Spinal cord (tissue), 9 donors: ENCODE measurements at regions not wholly inside any gene's neighbourhood (a gene's known extent, or its start where the extent isn't known, plus 50 kb on each side); places are given as distances from the start of the nearest gene placed in this dataset.
"Not testable (repeated sequence)": the region's sequence is repeated elsewhere in the genome, so short reads cannot be mapped to it uniquely, and the experiment has no call there.

Experiments
- DNase-seq, 6 donors: peaks; one replicate each; pipeline versions ENCODE4 v3.0.0 to v3.0.0-alpha.2; 2013 to 2015; ENCODE audit warnings: low spot score in 6 of 6, low read depth in 4 of 6
- H3K27ac ChIP-seq: one replicate; pipeline ENCODE4 v1.5.1; 2013; ENCODE audit warnings: low read depth, low read length, control low read depth
- H3K27me3 ChIP-seq: one replicate; pipeline ENCODE4 v1.6.1; 2013; ENCODE audit warnings: low read length; ENCODE audit not compliant: control insufficient read depth, insufficient read depth
- H3K36me3 ChIP-seq: one replicate; pipeline ENCODE4 v1.6.1; 2013; ENCODE audit warnings: low read length; ENCODE audit not compliant: control insufficient read depth, insufficient read depth
- H3K4me1 ChIP-seq: one replicate; pipeline ENCODE4 v1.6.1; 2013; ENCODE audit warnings: low read length; ENCODE audit not compliant: control insufficient read depth, insufficient read depth
- H3K4me3 ChIP-seq: one replicate; pipeline ENCODE4 v1.5.1; 2013; ENCODE audit warnings: low read depth, low read length, control low read depth
- H3K9me3 ChIP-seq: one replicate; pipeline ENCODE4 v1.6.1; 2013; ENCODE audit warnings: low read length; ENCODE audit not compliant: control insufficient read depth, insufficient read depth
- WGBS: methylation state at CpG from one replicate; pipeline ENCODE4 v1.1.5; 2013; ENCODE audit warnings: missing lambda C conversion rate; ENCODE audit not compliant: insufficient coverage; 5-methylcytosine and 5-hydroxymethylcytosine counted together
- donor health status: healthy.

DNA sequence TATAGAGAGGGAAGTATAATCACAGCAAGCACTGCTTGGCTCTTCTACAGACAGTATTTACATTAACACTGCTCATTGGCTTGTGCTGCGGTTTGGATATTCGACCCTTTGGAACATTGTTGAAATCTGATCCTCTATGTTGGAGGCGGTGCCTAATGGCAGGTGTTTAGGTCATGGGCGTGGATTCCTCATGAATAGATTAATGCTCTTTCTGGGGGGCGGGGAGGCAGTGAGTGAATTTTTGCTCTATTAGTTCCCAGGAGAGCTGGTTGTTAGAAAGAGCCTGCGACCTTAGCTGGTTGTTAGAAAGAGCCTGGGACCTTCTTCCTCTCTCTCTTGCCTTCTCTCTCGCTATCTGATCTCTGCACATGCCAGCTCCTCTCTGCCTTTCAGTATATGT, 77.3 kb upstream of the SVIL start:
- Histone ChIP-seq H3K27ac (no peak overlapping the region), H3K36me3 (no peaks in the 10 kb centered on the region), H3K27me3 (no peaks in the 10 kb centered on the region), H3K4me1 (no peaks in the 10 kb centered on the region), H3K4me3 (no peak overlapping the region), H3K9me3 (no peaks in the 10 kb centered on the region)
- 78% methylated on average over 4 of the region's 7 CpGs for WGBS
- no peak for DNase-seq

DNA sequence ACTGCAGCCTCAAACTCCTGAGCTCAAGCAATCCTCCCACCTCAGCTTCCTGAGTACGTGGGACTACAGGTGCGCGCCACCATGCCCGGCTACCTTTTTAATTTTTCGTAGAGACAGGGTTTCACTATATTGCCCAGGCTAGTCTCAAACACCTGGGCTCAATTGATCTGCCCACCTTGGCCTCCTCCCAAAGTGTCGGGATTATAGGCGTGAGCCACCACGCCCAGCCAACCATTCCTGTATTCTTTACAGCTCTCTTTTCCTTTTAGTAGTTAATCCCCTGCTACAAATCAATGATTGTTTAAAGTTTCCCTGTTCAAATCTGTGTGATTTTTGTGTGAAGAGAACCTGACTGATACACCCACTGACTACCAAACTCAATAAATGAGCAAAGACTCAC, 75.4 kb upstream of the SVIL start:
- H3K4me1 ChIP-seq = no peaks in the 10 kb centered on the region
- no peaks in the 10 kb centered on the region for H3K36me3 ChIP-seq
- no peak overlapping the region for H3K4me3 ChIP-seq
- no peaks in the 10 kb centered on the region for H3K9me3 ChIP-seq
- DNase-seq = no peak
- no peak overlapping the region for H3K27ac ChIP-seq
- 87% methylated on average over 5 of the region's 8 CpGs for WGBS
- H3K27me3 ChIP-seq = no peaks in the 10 kb centered on the region

DNA sequence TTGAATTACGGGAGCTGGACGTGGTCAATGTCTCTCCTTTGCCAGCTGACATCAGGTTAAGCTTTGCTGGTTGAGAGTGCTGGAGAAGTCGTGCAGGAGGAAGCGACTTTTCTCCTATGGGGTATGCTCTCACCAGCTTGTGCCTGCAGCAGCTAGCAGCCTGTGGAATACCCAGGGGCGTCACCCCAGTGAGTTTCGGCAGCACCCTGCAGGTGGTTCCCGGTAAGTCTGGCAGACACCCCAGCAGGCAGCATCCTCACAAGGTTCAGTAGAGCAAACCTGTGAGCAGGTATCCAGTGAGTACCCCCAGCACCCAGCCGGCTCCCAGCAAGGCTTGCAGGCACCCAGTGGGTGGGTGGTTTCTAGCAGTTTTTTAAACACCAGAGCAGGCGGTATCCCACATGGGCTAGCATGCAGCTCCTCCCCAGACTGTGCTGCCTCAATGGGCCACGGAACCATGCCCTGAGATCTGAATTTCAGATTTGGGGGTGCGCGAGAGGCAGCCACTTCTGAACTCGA, 74.8 kb upstream of the SVIL start:
- no peaks in the 10 kb centered on the region for H3K4me1 ChIP-seq
- H3K9me3 ChIP-seq = no peaks in the 10 kb centered on the region
- no peaks in the 10 kb centered on the region for H3K27me3 ChIP-seq
- DNase-seq = no peak
- no peak overlapping the region for H3K27ac ChIP-seq
- H3K4me3 ChIP-seq = no peak overlapping the region
- WGBS = 89% methylated on average over 13 of the region's 13 CpGs
- H3K36me3 ChIP-seq = no peaks in the 10 kb centered on the region

DNA sequence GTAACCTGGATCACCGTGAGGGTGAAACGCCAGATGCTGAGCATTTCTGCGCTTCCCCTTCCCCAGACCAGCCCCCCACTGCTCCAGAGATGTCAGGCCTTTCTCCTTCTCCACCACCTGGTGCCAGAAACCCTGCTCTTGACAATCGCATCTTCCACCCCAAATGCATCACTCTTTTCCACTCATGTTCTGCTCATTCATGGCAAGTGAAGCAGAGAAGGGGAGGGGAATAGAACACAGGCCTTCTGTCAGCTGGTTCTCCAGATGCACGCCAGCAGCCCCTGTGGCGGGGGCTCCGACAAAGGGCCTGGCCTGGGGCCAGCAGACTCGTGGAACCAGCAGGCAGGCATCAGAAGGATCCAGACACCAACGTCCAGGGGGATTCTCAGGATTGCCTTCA, 68.5 kb upstream of the SVIL start:
- peak in 5 of 6 donors; percentile 43 to 91 (median 54) for DNase-seq
- 25% methylated on average over 8 of the region's 9 CpGs for WGBS
- no peak overlapping the region for H3K4me3 ChIP-seq
- H3K4me1 ChIP-seq = peaks cover 16% of the 10 kb centered on the region
- H3K36me3 ChIP-seq = no peaks in the 10 kb centered on the region
- no peaks in the 10 kb centered on the region for H3K27me3 ChIP-seq
- H3K9me3 ChIP-seq = no peaks in the 10 kb centered on the region
- peak overlapping the region; percentile 29 for H3K27ac ChIP-seq

DNA sequence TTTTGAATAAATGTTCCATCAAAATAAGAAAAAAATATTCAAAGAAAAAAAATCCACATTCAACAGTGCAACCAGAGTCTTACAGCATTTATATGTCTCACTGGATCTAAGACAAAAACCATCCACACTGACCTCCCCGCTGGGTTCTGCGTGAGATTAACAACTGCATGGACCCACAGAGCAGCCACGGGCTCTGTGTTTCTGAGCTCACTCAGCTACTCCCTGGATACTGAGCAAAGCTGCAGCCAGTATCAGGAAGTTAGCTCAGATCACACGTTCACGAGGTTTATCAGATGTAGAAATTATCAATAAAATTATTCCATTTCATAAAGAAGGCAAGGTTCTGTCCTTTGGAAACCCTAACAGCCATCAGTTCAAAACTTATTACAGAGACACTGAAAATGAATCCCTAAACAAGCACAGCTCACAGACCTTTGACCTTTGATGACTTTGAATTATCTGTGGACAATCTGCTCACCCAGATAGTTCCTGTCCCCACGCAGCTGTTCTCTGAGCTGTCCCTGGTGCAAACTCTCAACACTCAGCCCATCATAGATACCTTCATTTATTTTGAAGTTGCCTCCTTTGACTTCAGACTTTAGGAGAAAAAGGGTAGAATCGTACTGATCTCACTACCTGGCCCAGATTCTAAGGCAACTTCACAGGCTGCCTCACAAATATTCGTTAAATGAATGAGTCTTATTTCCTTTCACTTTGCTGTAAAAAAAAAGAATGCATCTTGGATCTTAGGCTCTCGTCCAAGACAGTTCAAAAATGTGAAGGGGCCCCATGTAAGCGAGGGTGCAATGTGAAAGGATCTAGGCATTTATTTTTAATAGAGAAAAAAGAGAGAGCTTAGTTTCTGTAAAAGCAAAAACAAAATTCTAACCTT, 67.7 kb upstream of the SVIL start:
- H3K9me3 ChIP-seq = no peaks in the 10 kb centered on the region
- H3K27ac ChIP-seq = peak overlapping the region; percentile 0
- WGBS = 45% methylated on average over 3 of the region's 10 CpGs
- H3K36me3 ChIP-seq = no peaks in the 10 kb centered on the region
- no peaks in the 10 kb centered on the region for H3K27me3 ChIP-seq
- DNase-seq = peak in 1 of 6 donors; percentile 20
- no peak overlapping the region for H3K4me3 ChIP-seq
- H3K4me1 ChIP-seq = peaks cover 16% of the 10 kb centered on the region

DNA sequence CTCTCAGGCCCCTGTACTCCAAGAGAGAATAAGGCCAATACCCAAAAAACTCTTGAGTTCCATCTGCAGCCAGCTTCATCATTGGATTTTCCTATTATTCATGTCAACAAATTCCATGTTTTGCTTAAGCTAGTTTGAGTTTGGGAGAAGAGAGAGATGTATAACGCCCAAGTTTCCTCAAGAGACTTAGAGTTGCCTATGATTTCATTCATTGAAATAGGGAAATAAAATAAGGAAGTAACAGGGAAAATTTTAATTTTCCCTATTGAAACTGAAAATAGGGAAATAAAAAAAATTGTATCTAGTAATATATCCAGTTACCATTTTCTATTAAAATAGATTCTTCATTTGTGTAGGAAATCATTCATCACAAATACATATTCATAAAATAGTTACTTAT, 66.5 kb upstream of the SVIL start:
- H3K36me3 ChIP-seq = no peaks in the 10 kb centered on the region
- no CpG with 5 or more reads among the region's 1 CpG for WGBS
- no peaks in the 10 kb centered on the region for H3K9me3 ChIP-seq
- H3K4me1 ChIP-seq = peaks cover 16% of the 10 kb centered on the region
- H3K27me3 ChIP-seq = no peaks in the 10 kb centered on the region
- no peak overlapping the region for H3K27ac ChIP-seq
- no peak overlapping the region for H3K4me3 ChIP-seq
- DNase-seq = no peak

DNA sequence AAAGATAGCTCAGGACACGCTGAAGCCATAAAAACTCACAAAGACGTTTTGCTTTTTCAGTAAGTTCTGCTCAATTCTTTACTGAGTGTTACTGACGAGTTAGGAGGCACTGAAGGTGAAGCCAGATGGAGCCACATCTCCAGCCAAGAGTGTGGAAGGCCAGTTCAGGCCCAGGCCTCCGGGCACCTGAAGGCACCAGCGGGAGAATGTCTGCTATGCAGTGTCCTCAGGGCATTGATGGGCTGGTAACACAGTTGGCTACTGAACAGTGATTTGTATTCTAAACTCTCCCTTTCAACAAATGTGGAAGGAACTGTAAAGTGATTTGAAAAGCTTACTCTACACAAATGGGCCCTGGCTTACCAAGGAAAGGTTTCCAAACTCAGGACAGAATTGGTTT, 64.8 kb upstream of the SVIL start:
- H3K4me1 ChIP-seq = peaks cover 16% of the 10 kb centered on the region

DNA sequence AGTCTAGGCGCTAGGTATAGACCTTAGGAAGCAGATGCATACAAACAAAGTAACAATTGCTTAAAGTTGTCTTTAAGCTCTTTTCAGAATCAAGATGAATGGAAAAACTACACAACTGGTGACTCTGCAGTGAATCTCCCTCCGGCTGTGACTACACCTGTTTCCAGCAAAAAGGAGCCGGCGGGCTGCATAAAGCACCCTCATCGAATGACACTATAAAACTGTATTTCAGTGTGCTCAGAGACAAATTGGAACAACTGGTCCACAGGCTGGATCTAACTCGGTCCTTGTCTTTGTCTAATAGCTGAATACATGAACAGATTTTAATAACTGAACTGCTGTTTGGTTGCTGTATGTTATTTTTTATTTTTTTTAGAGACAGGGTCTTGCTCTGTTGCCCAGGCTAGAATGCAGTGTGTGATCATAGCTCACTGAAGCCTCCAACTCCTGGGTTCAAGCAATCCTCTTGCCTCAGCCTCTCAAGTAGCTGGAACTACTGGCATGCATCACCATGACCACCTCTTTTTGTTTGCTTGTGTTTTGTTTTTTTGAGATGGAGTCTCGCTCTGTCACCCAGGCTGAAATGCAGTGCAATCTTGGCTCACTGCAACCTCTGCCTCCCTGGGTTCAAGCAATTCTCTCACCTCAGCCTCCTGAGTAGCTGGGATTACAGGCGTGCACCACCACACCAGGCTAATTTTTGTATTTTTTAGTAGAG, 64.2 kb upstream of the SVIL start:
- Histone ChIP-seq H3K4me3 (no peak overlapping the region), H3K27ac (no peak overlapping the region), H3K27me3 (no peaks in the 10 kb centered on the region), H3K9me3 (no peaks in the 10 kb centered on the region), H3K36me3 (no peaks in the 10 kb centered on the region), H3K4me1 (peaks cover 16% of the 10 kb centered on the region)
- WGBS = 38% methylated on average over 4 of the region's 8 CpGs
- DNase-seq = no peak

More for the DNA sequence above, 64.8 kb upstream of the SVIL start:
- 73% methylated on average over 2 of the region's 5 CpGs for WGBS
- no peak overlapping the region for H3K27ac ChIP-seq
- DNase-seq = no peak
- H3K9me3 ChIP-seq = no peaks in the 10 kb centered on the region
- H3K36me3 ChIP-seq = no peaks in the 10 kb centered on the region
- no peaks in the 10 kb centered on the region for H3K27me3 ChIP-seq
- H3K4me3 ChIP-seq = no peak overlapping the region

DNA sequence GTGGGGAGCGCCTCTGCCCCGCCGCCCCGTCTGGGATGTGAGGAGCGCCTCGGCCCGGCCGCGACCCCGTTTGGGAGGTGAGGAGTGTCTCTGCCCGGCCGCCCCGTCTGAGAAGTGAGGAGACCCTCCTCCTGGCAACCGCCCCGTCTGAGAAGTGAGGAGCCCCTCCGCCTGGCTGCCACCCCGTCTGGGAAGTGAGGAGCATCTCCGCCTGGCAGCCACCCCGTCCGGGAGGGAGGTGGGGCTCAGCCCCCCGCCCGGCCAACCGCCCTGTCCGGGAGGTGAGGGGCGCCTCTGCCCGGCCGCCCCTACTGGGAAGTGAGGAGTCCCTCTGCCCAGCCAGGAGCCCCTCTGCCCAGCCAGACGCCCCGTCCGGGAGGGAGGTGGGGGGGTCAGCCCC, 61.8 kb upstream of the SVIL start:
- not testable (repeated sequence) for H3K9me3 ChIP-seq, DNase-seq, H3K4me3 ChIP-seq, H3K27ac ChIP-seq, H3K36me3 ChIP-seq, H3K27me3 ChIP-seq, H3K4me1 ChIP-seq
- 99% methylated on average over 10 of the region's 30 CpGs for WGBS
